ENCODE measurements at regions not wholly inside any gene's neighbourhood (a gene's known extent, or its start where the extent isn't known, plus 50 kb on each side); places are given as distances from the start of the nearest gene placed in this dataset.

- TF ChIP-seq CTCF (IDR thresholded peaks at IDR 0.05) (no peak), POLR2A (IDR thresholded peaks at IDR 0.05) (no peak)
Measured at GRCh38 chr17:72526769-72527168, 405.9 kb downstream of the SOX9 start.

Measured in thyroid gland (tissue), 4 donors.